Right lobe of liver (tissue), 4 donors: ENCODE measurements at regions not wholly inside any gene's neighbourhood (a gene's known extent, or its start where the extent isn't known, plus 50 kb on each side); places are given as distances from the start of the nearest gene placed in this dataset.

Experiments used
- POLR2A ChIP-seq: fragments of 450-650 bp; IDR thresholded peaks from one replicate; pipeline ENCODE4 v1.6.1; 2017; ENCODE audit warnings: antibody characterized with exemption, mild to moderate bottlenecking
- TF ChIP-seq, protein P1 (sequence below), 4 donors: fragments of 200-600 bp in 3 of 4; fragments of 450-650 bp in 1 of 4; IDR thresholded peaks; one replicate each; pipeline versions ENCODE4 v1.5.1 to v1.8.0; 2016 to 2022; ENCODE audit warnings: antibody characterized with exemption in 4 of 4, mild to moderate bottlenecking in 2 of 4
- donor health status: DM: no; HTN: no; CAD: no.
- donor health status: DM: no; HTN: no; CAD: no.
- donor health status: DM: no; HTN: yes; CAD: no.

DNA sequence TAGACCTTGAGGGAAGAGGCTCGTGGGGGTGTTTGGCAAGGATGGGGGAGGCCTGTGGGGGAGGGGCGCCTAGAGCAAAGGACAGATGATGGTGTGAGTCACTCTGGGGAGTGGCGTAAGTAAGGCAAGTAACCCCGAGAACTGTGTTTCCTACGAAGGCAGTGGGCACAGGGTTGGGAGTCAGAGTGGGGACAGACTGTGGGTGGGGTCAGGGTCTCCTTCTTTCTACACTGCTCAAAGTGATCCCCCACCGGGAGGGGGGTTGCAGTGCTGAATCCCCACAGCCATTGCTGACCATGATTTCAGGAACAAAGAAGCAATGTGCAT, 136.8 kb downstream of the TENT4A start:
- no peak for TF ChIP-seq POLR2A
- TF ChIP-seq, protein P1, sequence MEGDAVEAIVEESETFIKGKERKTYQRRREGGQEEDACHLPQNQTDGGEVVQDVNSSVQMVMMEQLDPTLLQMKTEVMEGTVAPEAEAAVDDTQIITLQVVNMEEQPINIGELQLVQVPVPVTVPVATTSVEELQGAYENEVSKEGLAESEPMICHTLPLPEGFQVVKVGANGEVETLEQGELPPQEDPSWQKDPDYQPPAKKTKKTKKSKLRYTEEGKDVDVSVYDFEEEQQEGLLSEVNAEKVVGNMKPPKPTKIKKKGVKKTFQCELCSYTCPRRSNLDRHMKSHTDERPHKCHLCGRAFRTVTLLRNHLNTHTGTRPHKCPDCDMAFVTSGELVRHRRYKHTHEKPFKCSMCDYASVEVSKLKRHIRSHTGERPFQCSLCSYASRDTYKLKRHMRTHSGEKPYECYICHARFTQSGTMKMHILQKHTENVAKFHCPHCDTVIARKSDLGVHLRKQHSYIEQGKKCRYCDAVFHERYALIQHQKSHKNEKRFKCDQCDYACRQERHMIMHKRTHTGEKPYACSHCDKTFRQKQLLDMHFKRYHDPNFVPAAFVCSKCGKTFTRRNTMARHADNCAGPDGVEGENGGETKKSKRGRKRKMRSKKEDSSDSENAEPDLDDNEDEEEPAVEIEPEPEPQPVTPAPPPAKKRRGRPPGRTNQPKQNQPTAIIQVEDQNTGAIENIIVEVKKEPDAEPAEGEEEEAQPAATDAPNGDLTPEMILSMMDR (IDR thresholded peaks at IDR 0.05): no peak
